ENCODE measurements at regions not wholly inside any gene's neighbourhood (a gene's known extent, or its start where the extent isn't known, plus 50 kb on each side); places are given as distances from the start of the nearest gene placed in this dataset.

DNA sequence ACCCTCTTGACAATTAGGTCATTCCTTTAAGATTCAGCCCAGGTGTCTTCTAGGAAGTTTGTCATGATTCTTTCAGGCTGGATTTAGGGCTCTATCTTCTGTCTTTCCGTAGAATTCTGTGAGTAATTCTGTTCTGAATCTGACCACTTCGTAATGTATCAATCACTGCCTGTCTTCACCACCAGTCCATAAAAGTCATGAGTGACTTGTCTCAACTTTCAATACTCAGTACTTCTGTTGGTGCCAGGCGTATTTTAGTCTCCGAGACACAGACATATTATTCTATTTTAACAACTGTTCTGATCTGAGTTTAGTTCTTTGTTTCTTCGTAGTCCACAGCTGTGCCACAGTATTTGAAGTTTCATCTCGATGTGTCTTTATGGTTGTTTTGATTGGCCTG, 310.7 kb downstream of the PPARGC1A start:
- whole genome bisulfite sequencing (ENCODE audit: insufficient coverage, low coverage, missing lambda C conversion rate) = 16% methylated on average over 6 of the region's 6 CpGs
- FAIRE-seq = no peak

More for the DNA sequence above, 310.7 kb downstream of the PPARGC1A start:
- Histone ChIP-seq H2AFZ (ENCODE audit: low read depth, low read length) (no peak overlapping the region), H3K4me2 (ENCODE audit: insufficient read depth, low read length) (no peak overlapping the region), H3K4me3 (no peak overlapping the region), H3K9ac (ENCODE audit: insufficient read depth in 1 of 2, low read depth in 2 of 2, low read length in 2 of 2) (no peak overlapping the region), H3K9me1 (ENCODE audit: control insufficient read depth, insufficient read depth, low read length) (no peaks in the 10 kb centered on the region), H3K9me3 (replicated peaks; ENCODE audit: control insufficient read depth, insufficient read depth, low read depth, low read length) (no peaks in the 10 kb centered on the region), H4K20me1 (replicated peaks; ENCODE audit: control insufficient read depth, insufficient read depth, low read length) (no peaks in the 10 kb centered on the region), H3K79me2 (ENCODE audit: control insufficient read depth, insufficient read depth, low read length) (no peaks in the 10 kb centered on the region), H3K27me3 (ENCODE audit: control insufficient read depth in 2 of 2, insufficient read depth in 2 of 2, low read length in 2 of 2) (no peaks in the 10 kb centered on the region), H3K27ac (ENCODE audit: extremely low read depth, low read depth, low read length) (no peak overlapping the region), H3K4me1 (replicated peaks in 1 of 2; ENCODE audit: control insufficient read depth in 2 of 2, insufficient read depth in 2 of 2, low read length in 2 of 2) (no peaks in the 10 kb centered on the region), H3K36me3 (ENCODE audit: control insufficient read depth, insufficient read depth, low read length) (no peaks in the 10 kb centered on the region)
- ATAC-seq (no peak), DNase-seq (ENCODE audit: extremely low read depth in 1 of 4, low spot score in 3 of 4) (no peak)
- POLR2A ChIA-PET = no interaction called here
- BruUV-seq (replicated peaks) = no TSS peak
- CTCF ChIA-PET (ENCODE audit: low intra/inter-chr PET ratio) = no interaction called here
- in situ Hi-C loops (cut with MboI) = no loop called here
- intact Hi-C loops (cut with micrococcal nuclease) = no loop called here
- no peak for TF ChIP-seq ZNF609 (CRISPR knock-in tag; IDR thresholded peaks at IDR 0.05; ENCODE audit: borderline replicate concordance)
- TF ChIP-seq ZNF77 (CRISPR knock-in tag; IDR thresholded peaks at IDR 0.05) = no peak
- TF ChIP-seq, protein P1, sequence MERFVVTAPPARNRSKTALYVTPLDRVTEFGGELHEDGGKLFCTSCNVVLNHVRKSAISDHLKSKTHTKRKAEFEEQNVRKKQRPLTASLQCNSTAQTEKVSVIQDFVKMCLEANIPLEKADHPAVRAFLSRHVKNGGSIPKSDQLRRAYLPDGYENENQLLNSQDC (CRISPR knock-in tag; IDR thresholded peaks at IDR 0.05) = no peak
- TF ChIP-seq MAFG (tag; conservative IDR thresholded peaks at IDR 0.05) = no peak
- TF ChIP-seq, protein P2, sequence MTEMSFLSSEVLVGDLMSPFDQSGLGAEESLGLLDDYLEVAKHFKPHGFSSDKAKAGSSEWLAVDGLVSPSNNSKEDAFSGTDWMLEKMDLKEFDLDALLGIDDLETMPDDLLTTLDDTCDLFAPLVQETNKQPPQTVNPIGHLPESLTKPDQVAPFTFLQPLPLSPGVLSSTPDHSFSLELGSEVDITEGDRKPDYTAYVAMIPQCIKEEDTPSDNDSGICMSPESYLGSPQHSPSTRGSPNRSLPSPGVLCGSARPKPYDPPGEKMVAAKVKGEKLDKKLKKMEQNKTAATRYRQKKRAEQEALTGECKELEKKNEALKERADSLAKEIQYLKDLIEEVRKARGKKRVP (CRISPR knock-in tag; IDR thresholded peaks at IDR 0.05) = no peak
- TF ChIP-seq NR2C2 (CRISPR knock-in tag; IDR thresholded peaks at IDR 0.05) = no peak
- no peak for TF ChIP-seq NR2C2 (tag; IDR thresholded peaks at IDR 0.05)
- no peak for TF ChIP-seq USF1 (CRISPR knock-in tag; IDR thresholded peaks at IDR 0.05)
- TF ChIP-seq, protein P3, sequence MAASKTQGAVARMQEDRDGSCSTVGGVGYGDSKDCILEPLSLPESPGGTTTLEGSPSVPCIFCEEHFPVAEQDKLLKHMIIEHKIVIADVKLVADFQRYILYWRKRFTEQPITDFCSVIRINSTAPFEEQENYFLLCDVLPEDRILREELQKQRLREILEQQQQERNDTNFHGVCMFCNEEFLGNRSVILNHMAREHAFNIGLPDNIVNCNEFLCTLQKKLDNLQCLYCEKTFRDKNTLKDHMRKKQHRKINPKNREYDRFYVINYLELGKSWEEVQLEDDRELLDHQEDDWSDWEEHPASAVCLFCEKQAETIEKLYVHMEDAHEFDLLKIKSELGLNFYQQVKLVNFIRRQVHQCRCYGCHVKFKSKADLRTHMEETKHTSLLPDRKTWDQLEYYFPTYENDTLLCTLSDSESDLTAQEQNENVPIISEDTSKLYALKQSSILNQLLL (CRISPR knock-in tag; IDR thresholded peaks at IDR 0.05; ENCODE audit: borderline replicate concordance) = no peak
- no peak for TF ChIP-seq RFX7 (CRISPR knock-in tag; IDR thresholded peaks at IDR 0.05)
- TF ChIP-seq MTA3 (IDR thresholded peaks at IDR 0.05; ENCODE audit: borderline replicate concordance) = no peak
- no peak for TF ChIP-seq ESRRB (CRISPR knock-in tag; IDR thresholded peaks at IDR 0.05; ENCODE audit: borderline replicate concordance)
- no peak for TF ChIP-seq KLF16 (IDR thresholded peaks at IDR 0.05)
- TF ChIP-seq CHCHD3 (CRISPR knock-in tag; IDR thresholded peaks at IDR 0.05) = no peak
- TF ChIP-seq HLTF (IDR thresholded peaks at IDR 0.05) = no peak
- TF ChIP-seq ZBTB7A (IDR thresholded peaks at IDR 0.05; ENCODE audit: borderline replicate concordance, control insufficient read depth, low read depth, low read length) = no peak

Data from K562 (cell line).